GM19193 (cell line): ENCODE measurements at regions not wholly inside any gene's neighbourhood (a gene's known extent, or its start where the extent isn't known, plus 50 kb on each side); places are given as distances from the start of the nearest gene placed in this dataset.

Source experiments
- POLR2A ChIP-seq: IDR thresholded peaks from 4 replicates; pipeline ENCODE4 v1.6.1; 2011; ENCODE audit not compliant: insufficient read depth, insufficient read length; ENCODE audit errors: extremely low read depth

DNA sequence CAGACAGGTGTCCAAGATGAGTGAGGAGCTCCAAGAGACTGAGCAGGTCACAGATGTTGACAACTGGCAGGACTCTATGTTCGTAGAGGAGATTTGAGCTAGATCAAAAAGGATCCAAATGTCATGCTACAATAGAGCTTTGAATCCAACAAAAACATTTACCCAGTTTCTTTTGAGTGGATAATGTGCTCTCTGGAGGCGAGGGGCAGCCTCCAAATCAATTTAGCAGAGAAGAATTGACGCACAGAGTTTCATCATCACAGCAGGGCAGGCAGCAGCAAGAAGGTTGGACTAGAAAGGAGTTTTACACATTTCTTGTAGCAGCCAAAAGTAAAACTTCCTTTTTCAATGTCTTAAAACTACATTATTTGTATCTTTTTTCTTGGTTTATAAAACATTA lies 653.0 kb downstream of the RNF144A start:
- TF ChIP-seq POLR2A, result no peak

GRCh38 chr2:7571701-7572100 lies 654.5 kb downstream of the RNF144A start:
- no peak for TF ChIP-seq POLR2A

DNA sequence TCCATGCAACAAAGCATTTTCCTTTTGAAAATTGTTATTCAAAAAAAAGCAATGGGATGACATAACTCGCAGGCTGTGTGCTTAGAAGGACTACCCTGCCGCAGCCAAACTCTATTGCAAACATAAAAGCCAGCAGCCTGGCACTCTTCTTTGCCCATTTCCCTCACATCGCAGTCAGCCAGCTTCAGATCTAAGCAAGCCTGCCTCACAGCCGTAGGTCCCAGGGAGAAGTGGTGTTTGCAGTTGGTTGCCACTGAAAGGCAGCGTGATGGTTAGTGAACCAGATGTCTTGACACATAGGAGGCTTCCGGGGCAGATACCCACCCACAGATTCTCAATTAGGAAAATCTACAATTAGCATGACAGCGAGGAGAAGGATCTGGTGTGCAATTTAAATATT lies 655.2 kb downstream of the RNF144A start:
- TF ChIP-seq POLR2A, result no peak

DNA sequence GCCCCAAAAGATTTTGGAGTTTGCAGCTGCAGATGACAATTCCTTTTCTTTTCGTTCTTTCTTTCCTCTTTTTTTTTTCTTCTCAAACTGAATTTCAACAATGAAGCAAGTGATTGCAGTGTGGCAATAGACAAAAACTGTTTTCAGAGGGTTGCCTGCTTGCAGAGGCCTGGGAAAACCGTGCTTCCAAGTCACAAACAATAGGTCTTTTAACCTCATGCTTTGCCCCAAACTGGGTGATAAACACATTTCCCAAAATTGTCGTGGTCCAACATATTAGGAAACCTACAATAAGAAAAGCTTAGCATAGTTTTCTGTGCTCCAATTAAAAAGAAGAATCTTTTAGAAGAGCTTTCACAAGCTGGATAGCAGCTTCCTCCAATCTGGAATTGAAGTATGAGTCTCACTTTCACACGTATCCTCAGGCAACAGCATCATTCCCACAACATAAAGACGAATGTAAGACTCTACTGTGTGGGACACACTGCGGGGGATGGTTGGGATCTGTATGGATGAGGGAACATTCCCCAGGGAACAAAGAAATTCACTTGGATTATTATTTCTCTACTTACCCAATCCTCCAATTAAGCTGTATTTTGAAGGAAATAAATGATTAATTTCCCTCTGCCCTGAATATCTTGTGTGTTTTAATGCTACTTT lies 656.1 kb downstream of the RNF144A start:
- no peak for TF ChIP-seq POLR2A

DNA sequence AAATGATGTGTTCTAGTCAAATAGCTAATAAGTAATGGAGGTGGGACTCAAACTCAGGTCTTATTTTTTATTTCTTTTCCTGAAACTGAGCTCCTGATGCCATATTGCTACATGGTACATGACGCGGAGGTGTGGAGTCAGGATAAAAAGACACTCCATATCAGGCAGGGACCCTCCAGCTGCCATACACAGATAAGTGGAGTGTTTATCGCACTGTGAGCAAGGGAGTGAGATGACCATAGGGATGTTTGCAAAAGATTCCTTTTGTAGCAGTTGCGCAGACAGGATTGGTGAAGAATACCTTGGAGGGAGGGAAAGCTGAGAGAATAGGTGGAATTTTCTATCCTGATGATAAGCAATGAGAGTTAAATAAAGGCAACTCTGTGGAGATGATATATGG lies 657.2 kb downstream of the RNF144A start:
- no peak for TF ChIP-seq POLR2A

GRCh38 chr2:7577769-7578168 lies 660.6 kb downstream of the RNF144A start:
- TF ChIP-seq POLR2A, result no peak

DNA sequence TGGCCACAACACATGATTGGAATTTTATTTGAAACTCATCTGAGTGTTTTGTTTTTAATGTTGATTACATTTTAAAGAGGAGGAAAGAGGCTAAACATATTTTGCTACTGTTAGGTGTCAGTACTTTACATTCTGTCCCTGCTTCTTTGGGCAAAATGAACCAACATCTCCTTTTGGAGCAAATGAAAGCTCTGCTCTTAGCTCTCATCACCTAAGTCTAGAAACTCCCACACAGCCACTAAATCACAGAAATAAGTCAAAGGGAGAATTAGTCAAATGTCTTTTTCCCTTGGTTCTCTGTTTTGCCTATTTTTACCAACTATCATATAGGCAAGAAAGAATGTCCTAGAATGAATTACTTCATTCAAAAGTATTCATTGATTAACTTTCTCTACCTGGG lies 666.8 kb downstream of the RNF144A start:
- TF ChIP-seq POLR2A, result no peak

DNA sequence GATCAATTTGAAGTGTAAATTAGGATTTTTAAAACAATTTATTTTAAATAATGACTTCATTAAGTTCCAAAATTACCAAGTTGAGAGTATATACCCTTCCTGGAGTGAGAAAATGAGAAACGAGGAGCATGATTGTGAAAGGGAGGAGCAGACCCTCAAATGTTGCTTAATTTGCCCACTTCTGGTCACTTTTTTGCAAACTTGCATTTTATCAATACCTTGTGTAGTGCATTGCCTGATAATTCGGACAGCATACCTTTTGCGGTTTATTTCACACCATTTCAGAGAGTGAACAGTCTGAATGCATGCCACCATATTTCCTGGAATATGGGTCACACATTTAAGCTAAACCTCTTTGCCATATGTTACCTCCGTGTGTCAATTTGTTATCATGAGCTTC lies 669.7 kb downstream of the RNF144A start:
- no peak for TF ChIP-seq POLR2A

- TF ChIP-seq POLR2A, result no peak
Measured at GRCh38 chr2:7588295-7588694, 671.1 kb downstream of the RNF144A start.

DNA sequence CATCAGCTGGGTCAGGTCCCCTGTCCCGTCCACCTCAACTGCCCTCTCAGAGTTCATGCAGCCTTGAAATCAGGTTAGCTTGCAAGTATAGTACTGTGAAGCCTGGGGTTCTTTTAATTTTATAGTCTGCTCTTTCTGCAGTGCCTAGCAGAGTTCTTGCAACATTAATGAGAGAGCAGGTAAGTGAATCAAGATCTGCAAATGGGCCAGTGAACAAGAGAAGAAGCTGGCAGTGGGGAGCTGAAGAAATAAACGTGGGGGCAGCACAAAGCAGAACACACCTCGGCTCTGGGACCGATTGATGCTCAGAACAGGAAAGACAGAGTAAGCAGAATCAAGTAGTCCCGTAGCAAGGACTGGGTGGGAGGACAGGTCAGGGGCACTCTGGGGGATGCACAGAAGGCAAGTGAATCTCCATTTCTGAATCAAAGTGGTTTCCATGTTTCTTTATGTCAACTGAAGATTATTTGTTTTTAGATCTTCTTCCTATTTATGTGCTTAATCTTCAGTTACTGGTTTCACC lies 675.5 kb downstream of the RNF144A start:
- no peak for TF ChIP-seq POLR2A

GRCh38 chr2:7593360-7593759 lies 676.1 kb downstream of the RNF144A start:
- TF ChIP-seq POLR2A, result no peak

GRCh38 chr2:7594211-7594610 lies 677.0 kb downstream of the RNF144A start:
- TF ChIP-seq POLR2A, result no peak

DNA sequence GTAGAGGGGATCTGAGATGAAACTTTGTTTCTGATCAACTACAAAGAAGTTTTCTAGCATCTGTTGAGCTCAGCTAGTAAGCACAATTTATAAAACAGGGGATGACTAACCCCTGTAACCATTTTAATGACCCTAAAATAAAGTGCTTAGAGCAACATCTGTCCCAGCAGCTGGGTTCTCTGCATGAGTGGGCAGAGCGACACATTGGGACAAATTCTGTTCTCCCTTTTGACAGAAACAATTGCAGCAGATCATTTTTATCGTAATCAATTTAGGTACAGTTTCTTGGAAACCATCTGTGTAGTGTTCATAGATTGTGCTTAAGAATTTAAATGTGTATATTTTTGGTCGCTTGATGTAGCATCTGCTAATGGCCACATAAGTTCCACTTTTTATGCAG lies 678.0 kb downstream of the RNF144A start:
- TF ChIP-seq POLR2A, result no peak

DNA sequence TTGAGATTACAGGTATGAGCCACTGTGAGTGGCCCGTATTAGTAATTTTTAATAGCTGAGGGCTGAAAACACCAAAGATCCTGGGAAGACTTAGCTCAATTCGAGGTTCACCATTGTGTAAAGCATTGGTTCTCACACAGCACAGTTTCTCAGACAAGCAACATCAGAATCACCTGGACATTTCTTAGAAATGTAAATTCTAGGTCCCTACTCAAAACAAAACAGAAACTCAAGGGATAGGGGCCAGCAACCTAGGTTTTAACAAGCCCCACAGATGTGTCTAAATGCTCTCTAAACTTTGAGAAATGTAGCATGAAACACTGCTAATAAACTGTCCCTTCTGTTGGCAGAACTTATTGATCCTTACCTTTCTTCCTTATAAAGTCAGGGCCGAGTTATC lies 681.2 kb downstream of the RNF144A start:
- no peak for TF ChIP-seq POLR2A

GRCh38 chr2:7599462-7600258 lies 682.4 kb downstream of the RNF144A start:
- TF ChIP-seq POLR2A, result no peak

DNA sequence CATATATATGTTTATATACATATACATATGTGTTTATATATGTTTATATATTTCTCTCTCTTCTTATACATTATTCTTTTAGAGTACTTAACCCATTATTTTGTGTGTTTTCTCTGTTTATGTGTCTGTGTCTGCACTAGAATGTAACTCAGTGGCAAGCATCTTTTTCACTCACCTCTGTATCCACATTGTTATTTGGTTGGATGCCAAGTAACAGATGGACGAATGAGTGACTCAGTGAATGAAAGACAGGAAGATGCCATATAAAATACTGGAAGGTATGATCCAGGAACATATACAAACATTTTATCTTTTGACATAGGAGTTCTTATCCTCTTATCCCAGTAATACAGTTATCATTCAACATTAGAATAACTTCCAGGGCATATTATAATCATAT lies 684.8 kb downstream of the RNF144A start:
- no peak for TF ChIP-seq POLR2A
